GM18873 (cell line): ENCODE measurements at regions not wholly inside any gene's neighbourhood (a gene's known extent, or its start where the extent isn't known, plus 50 kb on each side); places are given as distances from the start of the nearest gene placed in this dataset.
"Not testable (repeated sequence)": the region's sequence is repeated elsewhere in the genome, so short reads cannot be mapped to it uniquely, and the experiment has no call there.

Experiments
- ATAC-seq: cut with Tn5 transposase; IDR thresholded peaks from one replicate; pipeline ENCODE4 v1.9.1; 2021; ENCODE audit warnings: mild to moderate bottlenecking, moderate library complexity, moderate number of reproducible peaks; ENCODE audit not compliant: unreplicated experiment, low FRiP score

DNA sequence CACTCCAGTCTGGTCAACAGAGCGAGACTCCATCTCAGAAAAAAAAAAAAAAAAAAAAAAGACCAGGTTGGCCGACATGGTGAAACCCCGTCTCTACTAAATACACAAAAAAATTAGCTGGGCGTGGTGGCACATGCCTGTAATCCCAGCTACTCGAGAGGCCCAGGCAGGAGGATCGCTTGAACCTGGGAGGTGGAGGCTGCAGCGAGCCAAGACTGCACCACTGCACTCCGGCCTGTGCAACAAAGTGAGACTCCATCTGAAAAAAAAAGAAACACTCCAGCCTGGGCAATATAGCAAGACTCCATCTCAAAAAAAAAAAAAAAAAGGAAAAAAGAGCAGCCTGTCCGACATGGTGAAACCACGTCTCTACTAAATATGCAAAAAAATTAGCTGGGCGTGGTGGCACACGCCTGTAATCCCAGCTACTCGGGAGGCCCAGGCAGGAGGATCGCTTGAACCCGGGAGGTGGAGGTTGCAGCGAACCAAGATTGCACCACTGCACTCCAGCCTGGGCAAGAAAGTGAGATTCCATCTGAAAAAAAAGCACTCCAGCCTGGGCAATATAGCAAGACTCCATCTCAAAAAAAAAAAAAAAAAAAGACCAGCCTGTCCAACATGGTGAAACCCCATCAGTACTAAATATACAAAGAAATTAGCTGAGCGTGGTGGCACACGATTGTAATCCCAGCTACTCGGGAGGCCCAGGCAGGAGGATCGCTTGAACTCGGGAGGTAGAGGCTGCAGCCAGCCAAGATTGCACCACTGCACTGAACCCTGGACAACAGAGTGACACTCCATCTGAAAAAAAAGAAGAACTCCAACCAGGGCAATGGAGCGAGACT, 343.3 kb upstream of the PLGLB2 start:
- ATAC-seq = not testable (repeated sequence)

GRCh38 chr2:87405531-87406216, 342.2 kb upstream of the PLGLB2 start:
- ATAC-seq = not testable (repeated sequence)

DNA sequence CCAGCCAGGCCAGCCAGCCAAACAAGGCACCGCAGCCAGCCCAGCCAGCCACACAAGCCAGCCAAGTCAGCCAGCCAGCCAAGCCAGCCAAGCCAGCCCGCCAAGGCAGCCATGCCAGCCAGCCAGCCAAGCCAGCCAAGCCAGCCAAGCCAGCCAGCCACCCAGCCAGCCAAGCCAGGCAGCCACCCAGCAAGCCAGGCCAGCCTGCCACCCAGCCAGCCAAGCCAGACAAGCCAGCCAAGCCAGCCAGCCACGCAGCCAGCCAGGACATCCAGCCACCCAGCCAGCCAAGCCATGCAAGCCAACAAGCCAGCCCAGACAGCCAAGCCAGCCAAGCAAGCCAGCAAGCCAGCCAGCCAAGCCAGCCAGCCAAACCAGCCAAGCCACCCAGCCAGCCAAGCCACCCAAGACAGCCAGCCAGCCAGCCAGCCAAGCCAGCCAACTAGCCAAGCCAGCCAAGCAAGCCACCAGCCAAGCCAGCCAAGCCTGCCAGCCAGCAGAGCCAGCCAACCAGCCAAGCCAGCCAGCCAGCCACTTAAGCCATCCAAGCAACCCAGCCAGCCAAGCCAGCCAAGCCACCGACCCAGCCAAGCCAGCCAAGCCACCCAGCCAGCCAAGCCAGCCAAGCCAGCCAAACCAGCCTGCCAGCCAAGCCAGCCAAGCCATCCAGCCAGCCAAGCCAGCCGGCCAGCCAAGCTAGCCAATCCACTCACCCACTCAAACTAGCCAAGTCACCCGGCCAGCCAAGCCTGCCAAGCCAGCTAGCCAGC, 341.3 kb upstream of the PLGLB2 start:
- ATAC-seq = not testable (repeated sequence)

DNA sequence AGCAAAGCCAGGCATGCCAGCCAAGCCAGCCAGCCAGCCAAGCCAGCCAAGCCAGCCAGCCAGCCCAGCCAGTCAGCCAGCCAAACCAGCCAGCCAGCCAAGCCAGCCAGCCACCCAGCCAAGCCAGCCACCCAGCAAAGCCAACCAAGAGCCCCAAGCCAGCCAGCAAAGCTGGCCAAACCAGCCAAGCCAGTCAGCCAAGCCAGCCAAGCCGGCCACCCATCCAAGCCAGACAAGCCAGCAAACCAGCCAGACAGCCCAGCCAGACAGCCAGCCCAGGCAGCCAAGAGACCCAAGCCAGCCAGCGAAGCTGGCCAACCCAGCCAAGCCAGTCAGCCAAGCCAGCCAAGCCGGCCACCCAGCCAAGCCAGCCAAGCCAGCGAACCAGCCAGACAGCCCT, 338.3 kb upstream of the PLGLB2 start:
- not testable (repeated sequence) for ATAC-seq

DNA sequence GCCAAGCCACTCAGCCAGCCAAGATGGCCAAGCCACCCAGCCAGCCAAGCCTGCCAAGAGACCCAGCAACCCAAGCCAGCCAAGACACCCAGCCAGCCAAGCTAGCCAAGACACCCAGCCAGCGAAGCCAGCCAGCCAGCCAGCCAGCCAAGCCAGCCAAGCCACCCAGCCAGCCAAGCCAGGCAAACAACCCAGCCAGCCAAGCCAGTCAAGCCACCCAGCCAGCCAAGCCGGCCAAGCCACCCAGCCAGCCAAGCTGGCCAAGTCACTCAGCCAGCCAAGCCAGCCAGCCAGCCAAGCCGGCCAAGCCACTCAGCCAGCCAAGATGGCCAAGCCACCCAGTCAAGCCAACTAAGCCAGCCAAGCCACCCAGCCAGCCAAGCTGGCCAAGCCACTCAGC, 337.5 kb upstream of the PLGLB2 start:
- not testable (repeated sequence) for ATAC-seq

- ATAC-seq = not testable (repeated sequence)
Observed at GRCh38 chr2:87412036-87412820, 335.7 kb upstream of the PLGLB2 start.

- not testable (repeated sequence) for ATAC-seq
Observed at GRCh38 chr2:87414331-87414730, 333.6 kb upstream of the PLGLB2 start.

DNA sequence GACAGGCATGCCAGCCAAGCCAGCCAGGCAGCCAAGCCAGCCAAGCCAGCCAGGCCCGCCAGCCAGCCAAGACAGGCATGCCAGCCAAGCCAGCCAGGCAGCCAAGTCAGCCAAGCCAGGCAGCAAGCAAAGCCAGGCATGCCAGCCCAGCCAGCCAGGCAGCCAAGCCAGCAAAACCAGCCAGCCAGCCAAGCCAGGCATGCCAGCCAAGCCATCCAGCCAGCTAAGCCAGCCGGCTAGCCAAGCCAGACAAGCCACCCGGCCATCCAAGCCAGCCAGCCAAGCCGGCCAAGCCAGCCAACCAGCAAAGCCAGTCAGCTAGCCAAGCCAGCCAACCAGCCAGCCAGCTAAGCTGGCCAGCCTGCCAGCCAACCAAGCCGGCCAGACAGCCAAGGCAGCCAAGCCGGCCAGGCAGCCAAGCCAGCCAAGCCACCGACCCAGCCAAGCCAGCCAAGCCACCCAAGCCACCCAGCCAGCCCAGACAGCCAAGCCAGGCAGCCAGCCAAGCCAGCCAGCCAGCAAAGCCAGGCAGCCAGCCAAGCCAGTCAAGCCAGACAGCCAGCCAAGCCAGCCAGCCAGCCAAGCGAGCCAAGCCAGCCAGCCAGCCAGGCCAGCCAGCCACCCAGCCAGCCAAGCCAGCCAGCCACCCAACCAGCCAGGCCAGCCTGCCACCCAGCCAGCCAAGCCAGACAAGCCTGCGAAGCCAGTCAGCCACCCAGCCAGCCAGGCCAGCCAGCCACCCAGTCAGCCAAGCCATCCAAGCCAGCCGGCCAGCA, 332.9 kb upstream of the PLGLB2 start:
- ATAC-seq = not testable (repeated sequence)

DNA sequence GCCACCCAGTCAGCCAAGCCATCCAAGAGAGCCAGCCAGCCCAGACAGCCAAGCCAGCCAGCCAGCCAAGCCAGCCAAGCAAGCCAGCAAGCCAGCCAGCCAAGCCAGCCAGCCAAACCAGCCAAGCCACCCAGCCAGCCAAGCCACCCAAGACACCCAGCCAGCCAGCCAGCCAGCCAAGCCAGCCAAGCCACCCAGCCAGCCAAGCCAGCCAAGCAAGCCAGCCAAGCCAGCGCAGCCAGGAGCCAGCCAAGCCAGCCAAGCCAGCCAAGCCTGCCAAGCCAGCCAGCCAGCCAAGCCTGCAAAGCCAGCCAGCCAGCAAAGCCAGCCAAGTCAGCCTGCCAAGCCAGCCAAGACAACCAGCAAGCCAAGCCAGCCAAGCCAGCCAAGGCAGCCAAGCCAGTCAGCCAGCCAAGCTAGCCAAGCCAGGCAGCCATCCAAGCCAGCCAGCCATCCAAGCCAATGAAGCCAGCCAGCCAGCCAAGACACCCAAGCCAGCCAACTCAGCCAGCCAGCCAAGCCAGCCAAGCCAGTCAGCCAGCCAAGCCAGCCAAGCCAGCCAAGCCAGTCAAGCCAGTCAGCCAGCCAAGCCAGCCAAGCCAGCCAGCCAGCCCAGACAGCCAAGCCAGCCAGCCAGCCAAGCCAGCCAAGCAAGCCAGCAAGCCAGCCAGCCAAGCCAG, 332.2 kb upstream of the PLGLB2 start:
- not testable (repeated sequence) for ATAC-seq

DNA sequence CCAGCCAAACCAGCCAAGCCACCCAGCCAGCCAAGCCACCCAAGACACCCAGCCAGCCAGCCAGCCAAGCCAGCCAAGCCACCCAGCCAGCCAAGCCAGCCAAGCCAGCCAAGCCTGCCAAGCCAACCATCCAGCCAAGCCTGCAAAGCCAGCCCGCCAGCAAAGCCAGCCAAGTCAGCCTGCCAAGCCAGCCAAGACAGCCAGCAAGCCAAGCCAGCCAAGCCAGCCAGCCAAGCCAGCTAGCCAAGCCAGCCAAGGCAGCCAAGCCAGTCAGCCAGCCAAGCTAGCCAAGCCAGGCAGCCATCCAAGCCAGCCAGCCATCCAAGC, 331.7 kb upstream of the PLGLB2 start:
- not testable (repeated sequence) for ATAC-seq

DNA sequence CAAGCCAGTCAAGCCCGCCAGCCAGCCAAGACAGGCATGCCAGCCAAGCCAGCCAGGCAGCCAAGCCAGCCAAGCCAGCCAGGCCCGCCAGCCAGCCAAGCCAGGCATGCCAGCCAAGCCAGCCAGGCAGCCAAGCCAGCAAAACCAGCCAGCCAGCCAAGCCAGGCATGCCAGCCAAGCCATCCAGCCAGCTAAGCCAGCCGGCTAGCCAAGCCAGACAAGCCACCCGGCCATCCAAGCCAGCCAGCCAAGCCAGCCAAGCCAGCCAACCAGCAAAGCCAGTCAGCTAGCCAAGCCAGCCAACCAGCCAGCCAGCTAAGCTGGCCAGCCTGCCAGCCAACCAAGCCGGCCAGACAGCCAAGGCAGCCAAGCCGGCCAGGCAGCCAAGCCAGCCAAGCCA, 330.7 kb upstream of the PLGLB2 start:
- not testable (repeated sequence) for ATAC-seq

GRCh38 chr2:87417742-87418567, 329.9 kb upstream of the PLGLB2 start:
- not testable (repeated sequence) for ATAC-seq

DNA sequence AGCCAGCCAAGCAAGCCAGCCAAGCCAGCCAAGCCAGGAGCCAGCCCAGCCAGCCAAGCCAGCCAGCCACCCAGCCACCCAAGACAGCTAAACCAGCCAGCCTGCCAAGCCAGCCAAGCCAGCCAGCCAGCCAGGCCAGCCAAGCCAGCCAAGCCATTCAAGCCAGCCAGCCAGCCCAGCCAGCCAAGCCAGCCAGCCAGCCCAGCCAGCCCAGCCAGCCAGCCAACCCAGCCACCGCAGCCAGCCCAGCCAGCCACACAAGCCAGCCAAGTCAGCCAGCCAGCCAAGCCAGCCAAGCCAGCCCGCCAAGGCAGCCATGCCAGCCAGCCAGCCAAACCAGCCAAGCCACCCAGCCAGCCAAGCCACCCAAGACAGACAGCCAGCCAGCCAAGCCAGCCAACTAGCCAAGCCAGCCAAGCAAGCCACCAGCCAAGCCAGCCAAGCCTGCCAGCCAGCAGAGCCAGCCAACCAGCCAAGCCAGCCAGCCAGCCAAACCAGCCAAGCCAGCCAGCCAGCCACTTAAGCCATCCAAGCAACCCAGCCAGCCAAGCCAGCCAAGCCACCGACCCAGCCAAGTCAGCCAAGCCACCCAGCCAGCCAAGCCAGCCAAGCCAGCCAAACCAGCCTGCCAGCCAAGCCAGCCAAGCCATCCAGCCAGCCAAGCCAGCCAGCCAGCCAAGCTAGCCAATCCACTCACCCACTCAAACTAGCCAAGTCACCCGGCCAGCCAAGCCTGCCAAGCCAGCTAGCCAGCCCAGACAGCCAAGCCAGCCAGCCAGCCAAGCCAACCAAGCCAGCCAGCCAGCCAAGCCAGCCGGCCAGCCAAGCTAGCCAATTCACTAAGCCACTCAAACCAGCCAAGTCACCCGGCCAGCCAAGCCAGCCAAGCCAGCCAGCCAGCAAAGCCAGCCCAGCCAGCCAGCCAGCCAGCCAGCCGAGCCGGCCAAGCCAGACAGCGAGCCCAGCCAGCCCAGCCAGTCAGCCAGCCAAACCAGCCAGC, 328.8 kb upstream of the PLGLB2 start:
- not testable (repeated sequence) for ATAC-seq

DNA sequence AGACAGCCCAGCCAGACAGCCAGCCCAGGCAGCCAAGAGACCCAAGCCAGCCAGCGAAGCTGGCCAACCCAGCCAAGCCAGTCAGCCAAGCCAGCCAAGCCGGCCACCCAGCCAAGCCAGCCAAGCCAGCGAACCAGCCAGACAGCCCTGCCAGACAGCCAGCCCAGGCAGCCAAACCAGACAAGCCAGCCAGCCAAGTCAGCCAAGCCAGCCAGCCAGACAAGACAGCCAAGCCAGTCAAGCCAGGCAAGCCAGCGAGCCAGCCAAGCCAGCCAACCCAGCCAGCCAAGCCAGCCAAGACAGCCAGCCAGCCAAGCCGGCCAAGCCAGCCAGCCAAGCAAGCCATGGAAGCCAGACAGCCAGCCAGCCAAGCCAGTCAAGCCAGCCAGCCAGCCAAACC, 327.9 kb upstream of the PLGLB2 start:
- not testable (repeated sequence) for ATAC-seq

- not testable (repeated sequence) for ATAC-seq
Observed at GRCh38 chr2:87420954-87421353, 326.9 kb upstream of the PLGLB2 start.

GRCh38 chr2:87423796-87424762, 323.8 kb upstream of the PLGLB2 start:
- not testable (repeated sequence) for ATAC-seq
